TTC549 (cell line): ENCODE measurements at regions not wholly inside any gene's neighbourhood (a gene's known extent, or its start where the extent isn't known, plus 50 kb on each side); places are given as distances from the start of the nearest gene placed in this dataset.
"Not testable (repeated sequence)": the region's sequence is repeated elsewhere in the genome, so short reads cannot be mapped to it uniquely, and the experiment has no call there.

Source experiments
- FAIRE-seq: peaks from 2 replicates; lab custom pipeline; 2012; peaks lifted over from hg19 to GRCh38; lab: Jason Lieb, UNC

- peak; percentile 76 for FAIRE-seq
Observed at GRCh38 chr7:113710310-113711096, 208.3 kb downstream of the PPP1R3A start.

- FAIRE-seq = no peak
Observed at GRCh38 chr7:113705439-113705838, 213.4 kb downstream of the PPP1R3A start.

GRCh38 chr7:113698556-113699220, 220.1 kb downstream of the PPP1R3A start:
- peak; percentile 54 for FAIRE-seq

GRCh38 chr7:113694149-113694548, 224.7 kb downstream of the PPP1R3A start:
- FAIRE-seq = no peak

GRCh38 chr7:113684165-113684564, 234.6 kb downstream of the PPP1R3A start:
- FAIRE-seq = no peak

GRCh38 chr7:113677811-113678210, 241.0 kb downstream of the PPP1R3A start:
- no peak for FAIRE-seq

GRCh38 chr7:113664867-113665266, 253.9 kb downstream of the PPP1R3A start:
- no peak for FAIRE-seq

GRCh38 chr7:113659416-113659815, 259.4 kb downstream of the PPP1R3A start:
- FAIRE-seq = no peak

GRCh38 chr7:113657603-113658002, 261.2 kb downstream of the PPP1R3A start:
- no peak for FAIRE-seq

- FAIRE-seq = no peak
Observed at GRCh38 chr7:113652501-113652900, 266.3 kb downstream of the PPP1R3A start.

- FAIRE-seq = no peak
Observed at GRCh38 chr7:113649556-113649955, 269.3 kb downstream of the PPP1R3A start.

- no peak for FAIRE-seq
Observed at GRCh38 chr7:113639221-113639620, 279.6 kb downstream of the PPP1R3A start.

- FAIRE-seq = no peak
Observed at GRCh38 chr7:113636727-113637421, 281.9 kb downstream of the PPP1R3A start.

GRCh38 chr7:113635492-113635891, 283.3 kb downstream of the PPP1R3A start:
- no peak for FAIRE-seq

GRCh38 chr7:113633073-113633472, 285.7 kb downstream of the PPP1R3A start:
- no peak for FAIRE-seq

GRCh38 chr7:113628948-113629847, 289.6 kb downstream of the PPP1R3A start:
- no peak for FAIRE-seq

- FAIRE-seq = no peak
Observed at GRCh38 chr7:113625494-113626102, 293.2 kb downstream of the PPP1R3A start.

GRCh38 chr7:113622796-113623195, 296.0 kb downstream of the PPP1R3A start:
- FAIRE-seq = no peak

GRCh38 chr7:113610572-113610971, 308.2 kb downstream of the PPP1R3A start:
- FAIRE-seq = no peak

- FAIRE-seq = no peak
Observed at GRCh38 chr7:113608782-113609181, 310.0 kb downstream of the PPP1R3A start.

GRCh38 chr7:113606325-113606724, 312.5 kb downstream of the PPP1R3A start:
- FAIRE-seq = no peak

- FAIRE-seq = not testable (repeated sequence)
Observed at GRCh38 chr7:113600428-113600827, 318.4 kb downstream of the PPP1R3A start.
